Stimulated activated CD4-positive, alpha-beta T cell treated with anti-CD3 and anti-CD28 coated beads, Interleukin-1b, Interleukin-23, amount 100 ng/mL, for 48 hours (primary cell): ENCODE measurements at regions not wholly inside any gene's neighbourhood (a gene's known extent, or its start where the extent isn't known, plus 50 kb on each side); places are given as distances from the start of the nearest gene placed in this dataset.
"Not testable (repeated sequence)": the region's sequence is repeated elsewhere in the genome, so short reads cannot be mapped to it uniquely, and the experiment has no call there.

ENCODE experiments used
- DNase-seq: peaks from one replicate; pipeline ENCODE4 v3.0.0-alpha.2; 2020

GRCh38 chr3:152583963-152584362 lies 251.0 kb upstream of the P2RY1 start:
- DNase-seq, result no peak

- DNase-seq, result no peak
These were observed 248.0 kb upstream of the P2RY1 start for GRCh38 chr3:152586974-152587373.

GRCh38 chr3:152587861-152588260 lies 247.1 kb upstream of the P2RY1 start:
- no peak for DNase-seq

- DNase-seq, result no peak
These were observed 245.3 kb upstream of the P2RY1 start for GRCh38 chr3:152589644-152590043.

GRCh38 chr3:152591515-152591914 lies 243.4 kb upstream of the P2RY1 start:
- DNase-seq, result no peak

DNA sequence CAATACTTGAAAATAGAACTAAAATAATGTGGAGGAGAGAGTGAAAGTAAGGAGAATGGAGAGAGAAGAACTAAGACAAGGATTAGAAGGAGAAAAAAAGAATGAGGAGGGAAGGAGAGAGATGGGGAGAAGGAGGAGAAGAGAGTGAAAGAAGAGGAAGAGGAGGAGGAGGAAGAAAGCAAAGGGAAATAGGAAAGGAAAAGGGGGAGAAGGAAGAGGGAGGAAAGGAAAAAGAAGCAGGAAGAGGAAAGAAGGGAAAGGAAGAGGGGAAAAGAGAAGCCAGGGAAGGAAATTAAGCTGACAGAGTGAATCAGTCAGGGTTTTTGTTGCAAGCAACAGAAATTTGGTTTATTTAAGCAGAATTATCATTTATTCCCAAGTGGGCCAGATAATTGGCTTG lies 241.7 kb upstream of the P2RY1 start:
- no peak for DNase-seq

GRCh38 chr3:152595975-152596821 lies 238.7 kb upstream of the P2RY1 start:
- DNase-seq, result no peak

DNA sequence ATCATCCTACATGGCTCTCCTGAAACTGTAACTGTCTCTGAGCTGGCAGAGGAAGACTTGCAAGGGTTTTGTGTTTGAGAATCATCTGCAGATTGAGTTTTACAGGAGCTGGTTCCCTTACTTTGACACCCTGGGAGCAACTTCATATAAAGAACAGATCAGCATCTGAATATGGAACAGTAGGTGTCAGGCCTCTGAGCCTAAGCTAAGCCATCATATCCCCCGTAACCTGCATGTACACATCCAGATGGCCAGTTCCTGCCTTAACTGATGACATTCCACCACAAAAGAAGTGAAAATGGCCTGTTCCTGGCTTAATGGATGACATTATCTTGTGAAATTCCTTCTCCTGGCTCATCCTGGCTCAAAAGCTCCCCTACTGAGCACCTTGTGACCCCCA lies 238.1 kb upstream of the P2RY1 start:
- not testable (repeated sequence) for DNase-seq

DNA sequence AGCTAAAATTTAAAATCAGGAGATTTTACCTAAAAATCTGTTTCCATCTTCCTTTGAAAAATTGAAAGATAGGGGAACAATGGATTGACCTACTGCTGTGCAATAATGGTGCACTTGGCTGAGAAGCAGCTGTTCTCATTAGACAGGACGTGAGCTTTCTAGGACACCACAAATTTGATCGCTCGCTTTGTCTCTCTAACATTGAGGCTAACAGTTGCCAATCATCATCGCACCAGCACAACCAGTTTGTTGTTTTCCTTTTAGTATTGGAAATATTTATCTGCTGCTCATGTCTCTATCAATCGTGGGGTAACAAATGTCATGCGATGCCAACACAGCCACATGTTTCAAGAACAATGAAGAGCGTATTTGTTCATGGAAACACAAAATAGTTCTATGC lies 228.8 kb upstream of the P2RY1 start:
- DNase-seq, result no peak

- DNase-seq, result no peak
These were observed 227.8 kb upstream of the P2RY1 start for GRCh38 chr3:152607179-152607578.

GRCh38 chr3:152608696-152609594 lies 226.0 kb upstream of the P2RY1 start:
- no peak for DNase-seq

- no peak for DNase-seq
These were observed 225.0 kb upstream of the P2RY1 start for GRCh38 chr3:152609891-152610290.

- no peak for DNase-seq
These were observed 224.3 kb upstream of the P2RY1 start for GRCh38 chr3:152610622-152611021.

DNA sequence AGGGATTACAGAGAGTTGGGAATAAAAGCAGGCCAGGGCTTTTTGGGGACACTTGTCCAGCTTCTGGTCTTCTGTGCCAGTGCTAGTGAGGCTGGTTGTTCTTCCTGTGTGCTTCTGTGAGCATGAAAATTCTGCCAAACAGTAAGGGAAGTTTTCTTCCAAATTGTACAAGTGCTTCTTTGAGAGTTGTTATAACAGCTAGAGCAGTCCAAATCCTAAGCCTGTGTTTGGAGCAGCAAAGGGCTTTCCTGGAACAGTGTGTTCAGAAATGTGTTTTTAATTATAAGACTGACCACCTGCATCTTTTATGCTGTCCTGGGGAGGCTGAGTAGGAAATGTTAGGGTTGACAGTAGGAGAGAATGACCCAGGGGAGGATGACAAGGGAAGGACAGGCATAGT lies 223.0 kb upstream of the P2RY1 start:
- DNase-seq, result no peak

DNA sequence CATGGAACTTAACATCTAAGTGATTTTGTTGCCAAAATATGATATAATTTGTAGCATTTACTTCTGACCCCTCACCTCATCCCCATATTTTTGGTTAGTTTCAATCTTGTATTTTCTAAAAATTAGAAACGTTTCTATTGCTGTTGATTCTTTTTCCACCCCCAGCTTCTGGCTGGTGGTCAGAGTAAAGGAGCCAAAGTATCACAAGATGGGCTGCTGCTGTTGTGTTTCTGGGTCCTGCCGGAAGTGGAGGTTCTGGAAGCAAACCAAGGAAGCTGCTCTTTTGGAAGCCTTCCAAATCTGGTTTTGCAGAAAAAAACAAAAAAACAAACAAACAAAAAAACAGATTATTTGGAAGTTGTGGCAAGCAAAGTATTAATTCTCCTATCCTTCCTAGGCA lies 221.1 kb upstream of the P2RY1 start:
- no peak for DNase-seq

DNA sequence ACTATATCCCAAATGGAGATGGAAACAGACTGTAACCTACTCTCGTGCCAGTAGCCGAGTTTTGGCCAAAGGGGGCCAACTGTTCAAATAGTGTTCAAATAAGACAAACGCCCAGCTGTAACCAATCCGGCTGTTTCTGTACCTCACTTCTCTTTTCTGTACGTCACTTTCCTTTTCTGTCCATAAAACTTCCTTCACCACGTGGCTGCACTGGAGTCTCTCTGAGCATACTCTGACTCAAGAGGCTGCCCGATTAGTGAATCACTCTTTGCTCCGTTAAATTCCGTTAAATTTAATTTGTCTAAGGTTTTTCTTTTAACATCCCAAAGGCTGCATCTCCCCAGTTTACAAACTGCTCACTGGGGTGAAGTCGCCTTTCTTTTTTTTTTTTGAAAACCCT lies 219.2 kb upstream of the P2RY1 start:
- DNase-seq, result no peak

GRCh38 chr3:152617609-152618008 lies 217.3 kb upstream of the P2RY1 start:
- DNase-seq, result no peak

DNA sequence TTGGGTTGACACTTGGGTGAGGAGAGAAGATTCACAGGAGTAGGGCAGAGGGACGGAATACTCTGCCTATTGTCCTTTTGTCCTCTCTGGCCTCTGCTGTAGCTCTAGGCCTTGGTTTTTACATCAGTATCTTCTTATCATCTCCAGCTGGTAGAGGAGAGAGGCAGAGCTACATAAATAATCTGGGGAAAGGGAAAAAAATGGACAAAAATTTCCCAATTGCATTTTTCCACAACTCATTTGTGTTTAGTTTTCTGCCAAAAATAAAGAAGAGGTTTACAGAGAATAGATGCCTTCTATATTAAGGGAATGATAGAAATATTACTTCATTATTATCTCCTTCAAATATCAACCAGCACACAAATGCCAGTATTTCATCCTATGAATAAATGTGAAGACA lies 216.4 kb upstream of the P2RY1 start:
- DNase-seq, result no peak

DNA sequence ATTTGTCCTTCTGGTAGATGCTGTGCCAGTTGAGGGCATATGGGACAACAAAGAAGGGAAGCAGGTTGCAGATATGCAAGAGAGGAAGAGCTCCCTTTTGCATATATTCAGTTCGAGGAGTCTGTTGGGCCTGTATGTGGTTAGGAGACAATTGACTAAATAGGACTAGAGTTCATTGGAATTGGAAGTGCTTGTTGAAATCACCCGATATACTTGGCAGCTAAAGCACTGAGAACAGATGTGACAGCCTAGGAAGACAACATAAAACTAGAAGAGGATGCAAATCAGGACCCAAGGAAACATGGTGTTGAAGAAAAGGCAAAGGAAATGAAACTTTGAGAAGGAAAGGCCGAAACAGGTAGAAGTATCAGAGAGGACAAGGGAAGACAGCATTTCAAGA lies 215.2 kb upstream of the P2RY1 start:
- DNase-seq, result no peak

GRCh38 chr3:152620395-152620794 lies 214.5 kb upstream of the P2RY1 start:
- no peak for DNase-seq

- no peak for DNase-seq
These were observed 213.7 kb upstream of the P2RY1 start for GRCh38 chr3:152621006-152621868.

DNA sequence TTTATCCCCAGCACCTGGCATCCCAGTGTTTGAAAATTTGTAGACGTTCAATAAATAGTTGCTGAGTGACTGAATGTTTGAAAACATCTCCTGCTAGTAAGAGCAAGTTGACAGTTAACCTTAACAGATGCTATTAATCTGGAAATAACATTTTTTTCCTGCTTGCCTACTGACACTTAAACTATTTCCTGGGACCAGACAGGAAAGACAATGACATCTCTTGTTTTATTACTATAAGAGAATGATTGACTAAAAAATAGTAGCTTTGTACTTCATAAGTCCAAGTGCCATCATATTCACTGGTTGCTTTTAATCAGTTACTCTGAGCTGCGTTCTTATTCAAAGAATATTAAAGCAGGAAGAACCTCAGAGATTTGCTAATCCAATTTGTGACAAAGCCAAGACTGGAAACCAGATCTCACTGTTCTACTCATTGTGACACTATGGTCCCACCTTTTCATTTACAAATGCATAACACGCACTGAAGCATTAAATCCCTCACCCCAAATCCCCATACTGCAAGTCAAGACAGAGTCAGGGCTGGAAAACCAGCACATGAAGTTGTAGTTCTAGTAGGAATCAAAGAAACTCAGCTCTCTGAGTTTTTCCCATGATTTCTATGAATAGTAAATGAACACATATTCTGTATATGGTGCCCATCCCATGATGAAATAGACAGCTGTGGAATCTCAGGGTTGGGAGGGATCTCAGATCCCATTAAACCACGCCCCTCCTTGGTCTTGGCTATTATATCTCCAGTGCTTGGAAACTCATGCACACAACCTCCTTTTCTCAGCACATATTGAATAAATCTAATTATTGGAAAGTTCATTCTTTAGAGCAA lies 212.7 kb upstream of the P2RY1 start:
- no peak for DNase-seq
